GM04504 (cell line): ENCODE measurements at regions not wholly inside any gene's neighbourhood (a gene's known extent, or its start where the extent isn't known, plus 50 kb on each side); places are given as distances from the start of the nearest gene placed in this dataset.
A peak's percentile ranks its signal among the peaks of the same experiment; 100 is the strongest.
"Not testable (repeated sequence)": the region's sequence is repeated elsewhere in the genome, so short reads cannot be mapped to it uniquely, and the experiment has no call there.

ENCODE experiments used
- DNase-seq: peaks from one replicate; pipeline ENCODE4 v3.0.0-alpha.2; 2012; ENCODE audit warnings: low read depth

DNA sequence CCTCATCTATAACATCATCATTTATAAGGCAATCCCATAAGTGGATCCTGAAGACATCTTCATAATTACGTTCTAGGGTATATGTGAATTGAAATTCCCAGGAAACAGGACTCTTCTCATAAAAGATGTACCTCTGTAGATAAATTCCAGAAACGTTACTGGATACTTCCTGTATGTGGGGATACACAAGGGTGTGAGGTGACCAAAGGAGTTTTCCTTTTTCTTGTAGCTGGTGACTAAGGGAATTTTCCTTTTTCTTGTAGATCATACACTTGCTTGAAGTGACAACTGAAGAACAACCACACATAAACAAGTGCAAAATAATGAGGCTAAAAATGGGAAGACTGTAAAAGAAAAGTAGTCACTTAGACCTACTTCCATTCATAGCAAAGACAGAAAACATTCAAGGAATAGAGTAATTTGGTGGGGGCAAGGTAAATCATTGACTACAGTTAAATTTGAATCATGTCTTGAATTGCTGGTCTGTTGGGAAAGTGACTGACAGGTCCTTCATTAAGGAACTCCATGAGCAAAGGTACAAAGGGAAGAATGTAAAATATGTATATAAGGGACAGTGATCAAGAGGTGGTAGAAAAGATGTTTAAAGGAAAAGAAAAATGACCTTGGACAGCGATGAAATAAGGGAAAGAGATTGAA is 53.2 kb upstream of the UBE2E3 start:
- no peak for DNase-seq

DNA sequence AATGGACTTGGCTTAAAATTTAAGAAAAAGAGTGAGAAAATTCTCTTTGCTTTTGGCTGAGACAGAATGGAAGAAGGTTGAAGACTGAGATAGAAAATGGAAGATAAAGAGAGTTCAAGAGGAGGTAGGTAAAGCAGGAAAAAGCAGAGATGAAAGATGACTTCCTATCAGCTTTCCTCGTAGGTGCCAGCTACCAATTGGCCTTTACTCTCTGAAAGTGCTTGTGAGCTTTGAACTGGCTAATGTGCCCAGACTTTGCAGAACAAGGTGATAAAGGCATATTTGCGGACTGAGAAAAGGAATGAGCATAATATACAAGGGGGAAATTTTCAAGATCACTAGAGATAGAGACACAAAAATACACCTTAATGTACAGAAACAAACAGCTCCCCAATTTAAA is 54.7 kb upstream of the UBE2E3 start:
- DNase-seq: no peak

DNA sequence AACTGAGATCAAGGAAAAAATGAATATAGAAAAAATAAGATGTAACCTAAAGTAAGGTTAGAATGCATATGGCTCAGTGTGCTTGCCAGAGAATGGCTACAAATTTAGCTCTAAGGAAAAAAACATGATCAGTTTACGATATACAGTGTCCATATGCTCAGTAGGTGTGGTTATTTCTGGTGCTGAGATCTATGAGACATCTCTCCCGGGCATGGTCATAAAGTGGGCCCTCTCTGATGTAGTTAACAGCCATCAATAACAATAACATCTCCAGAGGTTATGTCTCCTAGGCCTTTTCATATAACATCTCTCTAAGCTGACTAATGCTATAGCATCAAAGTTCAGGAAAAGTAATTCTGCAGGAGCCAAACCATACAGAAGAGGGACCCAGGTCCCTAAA is 56.3 kb upstream of the UBE2E3 start:
- no peak for DNase-seq

- no peak for DNase-seq
Measured at GRCh38 chr2:180910831-180911665, 69.4 kb upstream of the UBE2E3 start.

GRCh38 chr2:180907731-180908130 is 72.7 kb upstream of the UBE2E3 start:
- DNase-seq: peak; percentile 20

- DNase-seq: no peak
Measured at GRCh38 chr2:180905461-180905860, 74.9 kb upstream of the UBE2E3 start.

DNA sequence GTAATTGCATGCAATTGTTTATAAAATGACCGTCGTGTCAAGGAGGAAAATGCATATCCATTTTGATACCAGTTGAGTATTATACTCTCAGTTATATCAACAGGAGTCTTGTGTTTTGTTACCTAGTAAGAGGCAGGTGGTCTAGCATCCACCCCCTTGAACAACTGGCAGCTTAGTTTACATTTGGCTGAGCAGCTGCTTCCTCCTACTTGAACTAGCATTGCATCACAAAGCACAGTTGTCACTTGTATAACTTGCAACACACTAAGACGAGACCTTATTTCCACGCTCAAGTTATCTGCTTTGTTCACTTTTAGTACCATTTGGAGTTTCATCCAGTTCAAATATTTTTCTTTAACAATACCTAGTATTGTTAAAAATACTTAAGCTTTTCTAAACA is 75.4 kb upstream of the UBE2E3 start:
- no peak for DNase-seq

DNA sequence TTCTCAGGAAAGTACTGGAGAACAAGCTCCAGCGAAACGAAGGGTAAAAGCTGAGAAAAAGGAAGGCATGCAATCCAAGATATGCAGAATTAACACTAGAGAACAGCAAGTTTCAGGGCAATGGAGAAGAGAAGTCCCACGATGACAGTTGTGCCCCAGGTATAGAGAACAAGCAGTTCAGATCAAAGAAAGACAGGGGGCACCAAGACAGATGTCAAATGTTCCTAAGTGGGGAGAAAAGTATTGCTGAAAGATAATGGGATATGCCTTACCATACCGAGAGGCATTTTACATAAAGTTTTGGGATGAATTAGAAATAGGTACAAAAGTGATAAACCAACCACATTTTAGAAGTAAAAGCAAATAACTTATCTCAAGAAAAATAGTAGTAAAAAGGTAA is 79.1 kb upstream of the UBE2E3 start:
- no peak for DNase-seq

DNA sequence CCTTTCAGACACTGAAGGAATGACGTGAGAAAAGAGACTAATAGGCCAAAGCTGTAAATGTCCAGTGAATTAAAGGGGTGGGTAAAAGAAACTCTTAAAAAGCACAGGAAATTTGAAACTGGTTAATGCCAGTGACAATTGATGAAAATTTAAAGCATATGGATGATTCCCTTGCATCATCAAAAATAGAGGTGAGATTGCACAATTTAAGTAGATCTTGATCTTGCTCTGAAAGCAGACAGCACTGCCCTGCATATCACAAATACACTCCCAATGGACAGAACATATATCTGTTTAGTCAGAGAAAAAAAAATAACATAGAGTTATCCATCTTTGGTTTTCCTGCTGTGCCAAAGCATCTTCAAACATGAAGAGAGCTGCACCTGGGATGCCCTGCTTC is 86.7 kb upstream of the UBE2E3 start:
- no peak for DNase-seq

- no peak for DNase-seq
Measured at GRCh38 chr2:180892091-180892490, 88.3 kb upstream of the UBE2E3 start.

DNA sequence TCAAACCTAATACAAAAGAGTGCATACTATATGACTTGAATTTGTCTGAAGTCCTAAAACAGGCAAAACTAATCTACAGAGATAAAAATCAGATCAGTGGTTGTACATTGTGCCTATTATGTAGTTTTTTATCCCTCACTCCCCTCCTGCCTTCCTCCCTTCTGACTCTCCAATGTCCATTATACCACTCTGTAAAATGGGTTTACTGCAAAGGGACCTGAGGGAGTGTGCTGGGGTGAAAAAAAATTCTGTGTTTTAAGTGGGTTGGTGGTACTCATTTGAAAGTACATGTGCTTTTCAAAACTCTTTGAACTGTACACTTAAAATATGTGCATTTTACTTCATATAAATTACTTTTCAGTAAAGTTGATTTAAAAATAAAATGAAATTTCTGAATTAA is 89.0 kb upstream of the UBE2E3 start:
- DNase-seq: no peak

DNA sequence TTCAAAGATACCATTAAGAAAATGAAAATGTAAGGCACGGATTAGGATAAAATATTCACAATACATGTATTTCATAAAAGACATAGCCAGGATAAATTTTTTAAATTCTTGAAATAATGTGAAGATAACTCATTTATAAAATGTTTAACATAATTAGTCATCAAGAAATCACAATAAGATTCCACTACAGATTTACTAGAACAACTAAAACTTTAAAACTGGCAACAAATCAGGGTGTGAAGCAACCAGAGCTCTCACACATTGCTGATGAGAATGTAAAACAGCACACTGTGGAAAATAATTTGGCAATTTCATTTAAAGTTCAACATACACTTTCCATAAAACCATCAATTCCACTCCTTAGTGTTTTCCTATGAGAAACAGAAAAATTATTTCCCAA is 89.6 kb upstream of the UBE2E3 start:
- peak; percentile 4 for DNase-seq

GRCh38 chr2:180882959-180883358 is 97.4 kb upstream of the UBE2E3 start:
- DNase-seq: no peak

DNA sequence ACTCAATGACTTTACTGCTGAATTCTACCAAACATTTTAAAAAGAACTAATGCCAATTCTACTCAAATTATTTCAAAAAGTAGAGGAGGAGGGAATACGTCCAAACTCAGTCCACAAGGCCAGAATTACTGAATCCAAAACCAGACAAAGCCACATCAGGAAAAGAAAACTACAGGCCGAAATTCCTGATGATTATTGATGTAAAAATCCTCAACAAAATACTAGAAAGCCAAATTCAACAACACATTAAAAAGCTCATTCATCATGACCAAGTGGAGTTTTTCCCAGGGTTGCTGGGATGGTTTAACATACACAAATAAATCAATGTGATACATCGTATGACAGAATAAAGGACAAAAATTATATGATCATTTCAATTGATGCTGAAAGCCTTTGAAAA is 103.9 kb upstream of the UBE2E3 start:
- peak; percentile 3 for DNase-seq

GRCh38 chr2:180873219-180873618 is 107.2 kb upstream of the UBE2E3 start:
- no peak for DNase-seq

- DNase-seq: not testable (repeated sequence)
Measured at GRCh38 chr2:180872781-180873180, 107.6 kb upstream of the UBE2E3 start.

DNA sequence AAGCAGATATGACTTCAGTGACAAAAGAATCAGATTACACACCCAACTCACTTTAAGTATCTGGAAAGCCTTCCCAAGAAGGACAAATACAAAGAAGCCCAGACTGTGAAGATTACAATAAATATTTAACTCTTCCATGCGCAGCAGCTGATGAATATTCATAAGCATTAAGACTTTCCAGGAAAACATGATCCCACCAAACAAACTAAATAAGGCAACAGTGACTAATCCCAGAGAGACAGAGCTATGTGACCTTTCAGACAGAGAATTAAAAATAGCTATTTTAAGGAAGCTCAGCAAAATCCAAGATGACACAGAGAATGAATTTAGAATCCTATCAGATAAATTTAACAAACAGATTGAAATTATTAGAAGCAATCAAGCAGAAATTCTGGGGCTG is 108.2 kb upstream of the UBE2E3 start:
- peak; percentile 12 for DNase-seq

- DNase-seq: no peak
Measured at GRCh38 chr2:180871649-180872048, 108.8 kb upstream of the UBE2E3 start.

- DNase-seq: no peak
Measured at GRCh38 chr2:180849851-180850250, 130.6 kb upstream of the UBE2E3 start.

DNA sequence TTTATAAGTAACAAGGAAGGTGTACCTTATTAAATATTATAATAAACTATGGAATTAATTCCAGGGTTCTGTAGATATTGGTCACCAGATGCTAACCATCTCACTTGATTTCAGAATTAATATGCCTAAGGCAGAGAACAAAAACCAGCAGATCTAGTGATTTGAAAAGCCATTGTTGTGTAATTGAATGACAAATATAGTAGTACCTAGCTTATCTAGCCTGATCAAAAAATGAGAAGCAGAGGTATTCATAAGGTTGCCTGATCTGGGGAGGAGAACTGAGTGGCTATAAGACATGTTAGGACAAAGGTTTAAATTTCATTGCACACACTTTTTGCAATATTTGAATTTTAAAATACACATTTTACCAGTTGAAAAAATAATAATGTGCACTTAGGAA is 132.0 kb upstream of the UBE2E3 start:
- DNase-seq: no peak

GRCh38 chr2:180846756-180847472 is 133.5 kb upstream of the UBE2E3 start:
- no peak for DNase-seq

- no peak for DNase-seq
Measured at GRCh38 chr2:180842461-180842860, 137.9 kb upstream of the UBE2E3 start.

DNA sequence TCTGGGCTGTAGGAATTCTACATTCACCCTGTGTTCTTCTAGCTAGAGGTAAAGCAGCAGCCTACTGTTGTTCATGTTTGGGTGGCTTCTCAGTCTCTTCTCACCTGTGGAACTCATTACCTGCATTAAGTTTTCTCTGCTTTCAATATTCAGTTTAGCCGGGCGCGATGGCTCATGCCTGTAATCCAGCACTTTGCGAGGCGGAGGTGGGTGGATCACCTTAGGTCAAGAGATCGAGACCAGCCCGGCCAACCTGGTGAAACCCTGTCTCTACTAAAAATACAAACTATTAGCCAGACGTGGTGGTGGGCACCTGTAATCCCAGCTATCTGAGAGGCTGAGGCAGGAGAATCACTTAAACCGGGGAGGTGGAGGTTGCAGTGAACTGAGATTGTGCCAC is 139.8 kb upstream of the UBE2E3 start:
- DNase-seq: no peak
